Adrenal gland (tissue), 9 donors: ENCODE measurements at regions not wholly inside any gene's neighbourhood (a gene's known extent, or its start where the extent isn't known, plus 50 kb on each side); places are given as distances from the start of the nearest gene placed in this dataset.

Experiments
- DNase-seq, 7 donors: peaks; one replicate each; pipeline ENCODE4 v3.0.0-alpha.2; 2019 to 2020
- H3K27ac ChIP-seq, 5 donors: fragments of 200-600 bp; sonication (generic) in 4 of 5; 1 replicate in 3 of 5; 2 replicates in 2 of 5; pipeline versions ENCODE4 v1.5.1 to v1.8.0; 2016 to 2020; ENCODE audit warnings: mild to moderate bottlenecking in 1 of 5
- H3K27me3 ChIP-seq: fragments of 200-600 bp; 2 replicates; pipeline ENCODE4 v1.8.0; 2021
- H3K36me3 ChIP-seq, 2 donors: fragments of 200-600 bp; replicated peaks in 1 of 2; 1 replicate in 1 of 2; 2 replicates in 1 of 2; pipeline versions ENCODE4 v1.5.1 to v1.8.0; 2018 to 2022
- H3K4me1 ChIP-seq, 2 donors: fragments of 200-600 bp; replicated peaks in 1 of 2; 1 replicate in 1 of 2; 2 replicates in 1 of 2; pipeline versions ENCODE4 v1.5.1 to v1.8.0; 2018 to 2021
- H3K4me3 ChIP-seq, 4 donors: fragments of 200-600 bp; sonication (generic) in 3 of 4; one replicate each; pipeline ENCODE4 v1.5.1; 2016 to 2018
- H3K9me3 ChIP-seq, 3 donors: fragments of 200-600 bp; sonication (generic) in 1 of 3; replicated peaks in 1 of 3; 1 replicate in 2 of 3; 2 replicates in 1 of 3; pipeline versions ENCODE4 v1.5.1 to v1.8.0; 2016 to 2021
- CTCF ChIP-seq, 6 experiments: fragments of 450-650 bp in 4 of 6; fragments of 200-600 bp in 2 of 6; sonication (generic) in 1 of 6; IDR thresholded peaks; 1 replicate in 5 of 6; 2 replicates in 1 of 6; pipeline versions ENCODE4 v1.5.1 to v1.8.0; 2016 to 2021; ENCODE audit warnings: antibody characterized with exemption in 6 of 6, mild to moderate bottlenecking in 2 of 6, moderate library complexity in 1 of 6
- POLR2A ChIP-seq, 2 donors: fragments of 450-650 bp; IDR thresholded peaks; one replicate each; pipeline ENCODE4 v1.6.1; 2017; ENCODE audit warnings: antibody characterized with exemption in 2 of 2, mild to moderate bottlenecking in 2 of 2, moderate library complexity in 1 of 2
- WGBS, 4 donors: extraction: QIAGEN DNeasy Blood & Tissue Kit in 2 of 4; methylation state at CpG; one replicate each; pipeline versions ENCODE4 v1.1.5 to v1.1.7; 2013 to 2017; 5-methylcytosine and 5-hydroxymethylcytosine counted together
- intact Hi-C, 2 donors: fragments of 100-400 bp; cut with DNase I; formaldehyde crosslinking; loops; one replicate each; pipeline versions ENCODE4 v1.14.1 to v1.15.0; 2022 to 2023
- donor health status: healthy with polysubstance abuse.
- donor health status: Bipolar disorder and iron deficiency.
- donor health status: DM: yes; HTN: yes; CAD: no.
- donor health status: DM: no; HTN: no; CAD: no.
- donor health status: DM: no; HTN: no; CAD: no.

- no peak for DNase-seq
- WGBS, 4 donors = 79 to 91% (median 84%) methylated on average over 2 of the region's 2 CpGs
- H3K27ac ChIP-seq = no peak overlapping the region
- no peaks in the 10 kb centered on the region for H3K27me3 ChIP-seq
- intact Hi-C loops = loop anchor here in 1 of 2 donors (10.0 kb wide), 1 partner anchor 59 kb away; no protein-coding TSS in a partner anchor
- H3K36me3 ChIP-seq = no peaks in the 10 kb centered on the region
- H3K4me3 ChIP-seq = no peak overlapping the region
- TF ChIP-seq POLR2A (IDR thresholded peaks at IDR 0.05) = no peak
- TF ChIP-seq CTCF (IDR thresholded peaks at IDR 0.05) = no peak
- H3K9me3 ChIP-seq = no peaks in the 10 kb centered on the region
- H3K4me1 ChIP-seq = peaks cover 6 to 9% of the 10 kb centered on the region in 2 donors
Measured at GRCh38 chr3:187985647-187986046, 168.3 kb upstream of the LPP start.

GRCh38 chr3:187986514-187986934, 167.4 kb upstream of the LPP start:
- Histone ChIP-seq H3K36me3 (no peaks in the 10 kb centered on the region), H3K4me1 (peaks cover 6 to 9% of the 10 kb centered on the region in 2 donors), H3K27ac (no peak overlapping the region), H3K4me3 (no peak overlapping the region), H3K9me3 (no peaks in the 10 kb centered on the region), H3K27me3 (no peaks in the 10 kb centered on the region)
- peak in 3 of 7 donors; percentile 33 to 64 (median 41) for DNase-seq
- intact Hi-C loops = loop anchor here in 1 of 2 donors (10.0 kb wide), 1 partner anchor 58 kb away; no protein-coding TSS in a partner anchor
- WGBS, 4 donors = 35 to 67% (median 45%) methylated on average over 5 of the region's 5 CpGs
- TF ChIP-seq POLR2A (IDR thresholded peaks at IDR 0.05) (no peak), CTCF (IDR thresholded peaks at IDR 0.05) (no peak)

- Histone ChIP-seq H3K36me3 (no peaks in the 10 kb centered on the region), H3K27me3 (no peaks in the 10 kb centered on the region), H3K9me3 (no peaks in the 10 kb centered on the region), H3K4me1 (peaks cover 6 to 9% of the 10 kb centered on the region in 2 donors), H3K4me3 (no peak overlapping the region), H3K27ac (no peak overlapping the region)
- WGBS, 4 donors = 74 to 100% (median 83%) methylated on average over 3 of the region's 3 CpGs
- TF ChIP-seq POLR2A (IDR thresholded peaks at IDR 0.05) = no peak
- no peak for TF ChIP-seq CTCF (IDR thresholded peaks at IDR 0.05)
- DNase-seq = no peak
- intact Hi-C loops = loop anchor here in 1 of 2 donors (10.0 kb wide), 1 partner anchor 58 kb away; no protein-coding TSS in a partner anchor
Measured at GRCh38 chr3:187987187-187987586, 166.8 kb upstream of the LPP start.

GRCh38 chr3:187987924-187988323, 166.0 kb upstream of the LPP start:
- no peak for DNase-seq
- Histone ChIP-seq H3K27me3 (no peaks in the 10 kb centered on the region), H3K36me3 (no peaks in the 10 kb centered on the region), H3K4me1 (peaks cover 6 to 9% of the 10 kb centered on the region in 2 donors), H3K4me3 (no peak overlapping the region), H3K27ac (no peak overlapping the region), H3K9me3 (no peaks in the 10 kb centered on the region)
- TF ChIP-seq CTCF (IDR thresholded peaks at IDR 0.05) (no peak), POLR2A (IDR thresholded peaks at IDR 0.05) (no peak)
- 88 to 98% (median 92%) methylated on average over 4 of the region's 4 CpGs for WGBS, 4 donors
- intact Hi-C loops = loop anchor here in 1 of 2 donors (10.0 kb wide), 1 partner anchor 57 kb away; no protein-coding TSS in a partner anchor
